ENCODE measurements at regions not wholly inside any gene's neighbourhood (a gene's known extent, or its start where the extent isn't known, plus 50 kb on each side); places are given as distances from the start of the nearest gene placed in this dataset.

DNA sequence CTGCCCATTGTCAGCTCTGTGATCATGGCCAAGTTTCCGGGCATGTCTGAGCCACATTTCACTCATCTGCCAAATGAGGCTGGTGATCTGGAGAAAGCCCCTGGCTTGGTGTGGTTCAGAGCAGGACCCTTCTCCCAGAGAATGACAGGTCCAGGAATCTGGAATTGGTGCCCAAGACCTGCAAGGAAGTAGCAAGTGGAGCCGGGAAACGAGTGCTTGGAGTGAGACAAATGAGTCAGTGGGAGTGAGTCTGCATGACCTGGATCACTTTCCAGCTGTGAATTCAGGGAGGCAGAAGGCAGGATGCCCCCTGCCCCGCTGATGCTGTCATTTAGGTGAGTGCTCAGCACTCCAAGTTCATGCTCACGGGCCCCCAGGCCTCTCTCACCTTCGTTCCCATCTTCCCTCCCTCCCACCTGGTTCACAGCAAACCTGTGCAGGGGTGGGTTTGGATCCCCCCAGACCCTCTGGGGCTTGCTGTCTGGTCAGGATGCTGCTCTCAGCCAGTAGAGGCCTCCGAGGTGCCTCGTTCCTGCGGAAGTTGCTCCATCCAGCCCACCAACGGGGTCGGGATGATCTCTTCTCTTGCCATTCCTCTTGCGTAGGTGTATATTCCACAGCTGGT lies 104.4 kb downstream of the INHBB start:
- TF ChIP-seq, protein P1, sequence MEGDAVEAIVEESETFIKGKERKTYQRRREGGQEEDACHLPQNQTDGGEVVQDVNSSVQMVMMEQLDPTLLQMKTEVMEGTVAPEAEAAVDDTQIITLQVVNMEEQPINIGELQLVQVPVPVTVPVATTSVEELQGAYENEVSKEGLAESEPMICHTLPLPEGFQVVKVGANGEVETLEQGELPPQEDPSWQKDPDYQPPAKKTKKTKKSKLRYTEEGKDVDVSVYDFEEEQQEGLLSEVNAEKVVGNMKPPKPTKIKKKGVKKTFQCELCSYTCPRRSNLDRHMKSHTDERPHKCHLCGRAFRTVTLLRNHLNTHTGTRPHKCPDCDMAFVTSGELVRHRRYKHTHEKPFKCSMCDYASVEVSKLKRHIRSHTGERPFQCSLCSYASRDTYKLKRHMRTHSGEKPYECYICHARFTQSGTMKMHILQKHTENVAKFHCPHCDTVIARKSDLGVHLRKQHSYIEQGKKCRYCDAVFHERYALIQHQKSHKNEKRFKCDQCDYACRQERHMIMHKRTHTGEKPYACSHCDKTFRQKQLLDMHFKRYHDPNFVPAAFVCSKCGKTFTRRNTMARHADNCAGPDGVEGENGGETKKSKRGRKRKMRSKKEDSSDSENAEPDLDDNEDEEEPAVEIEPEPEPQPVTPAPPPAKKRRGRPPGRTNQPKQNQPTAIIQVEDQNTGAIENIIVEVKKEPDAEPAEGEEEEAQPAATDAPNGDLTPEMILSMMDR (IDR thresholded peaks at IDR 0.05), result no peak
- TF ChIP-seq POLR2A (IDR thresholded peaks at IDR 0.05) (no peak), POLR2AphosphoS5 (IDR thresholded peaks at IDR 0.05) (no peak)
